ENCODE measurements at regions not wholly inside any gene's neighbourhood (a gene's known extent, or its start where the extent isn't known, plus 50 kb on each side); places are given as distances from the start of the nearest gene placed in this dataset.
A peak's percentile ranks its signal among the peaks of the same experiment; 100 is the strongest.

DNA sequence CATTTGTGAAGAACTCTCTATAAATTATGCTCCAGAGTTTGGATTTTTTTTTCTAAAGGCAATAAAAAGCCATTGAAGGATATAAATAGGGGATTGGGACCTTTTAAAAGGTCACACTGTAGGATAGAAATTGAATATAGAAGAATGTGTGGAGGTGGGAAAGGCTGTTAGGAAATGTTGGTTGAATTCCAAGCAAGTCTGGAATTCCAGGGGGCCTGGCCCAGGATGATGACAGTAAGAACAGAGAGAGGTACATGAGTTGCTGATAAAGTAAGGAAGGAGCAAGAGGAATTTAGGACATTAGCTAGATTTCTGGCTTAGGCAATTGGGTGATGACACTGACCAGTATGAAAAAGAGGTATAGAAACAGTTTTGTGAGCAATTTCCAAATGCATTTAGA is 95.4 kb upstream of the USP38 start:
- no peak for TF ChIP-seq CEBPB (IDR thresholded peaks at IDR 0.05)
- TF ChIP-seq TEAD4 (IDR thresholded peaks at IDR 0.05), result peak; percentile 69

DNA sequence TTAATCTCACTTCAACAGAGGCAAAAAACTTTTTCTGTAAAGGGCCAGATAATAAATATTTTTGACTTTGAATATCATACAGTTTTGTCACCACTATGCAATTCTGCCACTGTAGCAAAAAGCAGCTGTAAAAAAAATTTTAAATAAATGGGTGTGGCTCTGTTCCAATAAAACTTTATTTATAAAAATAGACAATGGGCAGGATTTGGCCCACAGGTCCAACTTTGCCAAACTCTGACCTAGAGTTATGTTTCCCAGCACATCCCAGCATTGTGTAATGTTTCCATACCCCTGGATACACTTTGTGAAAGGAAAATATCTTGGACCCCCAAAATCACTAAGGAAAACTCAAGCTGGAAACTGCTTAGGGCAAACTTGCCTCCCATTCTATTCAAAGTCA is 94.9 kb upstream of the USP38 start:
- TF ChIP-seq ZBTB7A (IDR thresholded peaks at IDR 0.05; ENCODE audit: low read depth), result no peak
- no peak for TF ChIP-seq RAD21 (IDR thresholded peaks at IDR 0.05; ENCODE audit: low read depth)
- no peak for TF ChIP-seq TAF1 (IDR thresholded peaks at IDR 0.05; ENCODE audit: low read depth)
- TF ChIP-seq, protein P1, sequence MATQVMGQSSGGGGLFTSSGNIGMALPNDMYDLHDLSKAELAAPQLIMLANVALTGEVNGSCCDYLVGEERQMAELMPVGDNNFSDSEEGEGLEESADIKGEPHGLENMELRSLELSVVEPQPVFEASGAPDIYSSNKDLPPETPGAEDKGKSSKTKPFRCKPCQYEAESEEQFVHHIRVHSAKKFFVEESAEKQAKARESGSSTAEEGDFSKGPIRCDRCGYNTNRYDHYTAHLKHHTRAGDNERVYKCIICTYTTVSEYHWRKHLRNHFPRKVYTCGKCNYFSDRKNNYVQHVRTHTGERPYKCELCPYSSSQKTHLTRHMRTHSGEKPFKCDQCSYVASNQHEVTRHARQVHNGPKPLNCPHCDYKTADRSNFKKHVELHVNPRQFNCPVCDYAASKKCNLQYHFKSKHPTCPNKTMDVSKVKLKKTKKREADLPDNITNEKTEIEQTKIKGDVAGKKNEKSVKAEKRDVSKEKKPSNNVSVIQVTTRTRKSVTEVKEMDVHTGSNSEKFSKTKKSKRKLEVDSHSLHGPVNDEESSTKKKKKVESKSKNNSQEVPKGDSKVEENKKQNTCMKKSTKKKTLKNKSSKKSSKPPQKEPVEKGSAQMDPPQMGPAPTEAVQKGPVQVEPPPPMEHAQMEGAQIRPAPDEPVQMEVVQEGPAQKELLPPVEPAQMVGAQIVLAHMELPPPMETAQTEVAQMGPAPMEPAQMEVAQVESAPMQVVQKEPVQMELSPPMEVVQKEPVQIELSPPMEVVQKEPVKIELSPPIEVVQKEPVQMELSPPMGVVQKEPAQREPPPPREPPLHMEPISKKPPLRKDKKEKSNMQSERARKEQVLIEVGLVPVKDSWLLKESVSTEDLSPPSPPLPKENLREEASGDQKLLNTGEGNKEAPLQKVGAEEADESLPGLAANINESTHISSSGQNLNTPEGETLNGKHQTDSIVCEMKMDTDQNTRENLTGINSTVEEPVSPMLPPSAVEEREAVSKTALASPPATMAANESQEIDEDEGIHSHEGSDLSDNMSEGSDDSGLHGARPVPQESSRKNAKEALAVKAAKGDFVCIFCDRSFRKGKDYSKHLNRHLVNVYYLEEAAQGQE (IDR thresholded peaks at IDR 0.05; ENCODE audit: low read depth), result no peak
- TF ChIP-seq FOXM1 (IDR thresholded peaks at IDR 0.05; ENCODE audit: borderline replicate concordance, low read depth), result no peak
- no peak for TF ChIP-seq CREB1 (IDR thresholded peaks at IDR 0.05; ENCODE audit: low read depth)
- no peak for TF ChIP-seq EP300 (IDR thresholded peaks at IDR 0.05; ENCODE audit: borderline replicate concordance)
- TF ChIP-seq, protein P2, sequence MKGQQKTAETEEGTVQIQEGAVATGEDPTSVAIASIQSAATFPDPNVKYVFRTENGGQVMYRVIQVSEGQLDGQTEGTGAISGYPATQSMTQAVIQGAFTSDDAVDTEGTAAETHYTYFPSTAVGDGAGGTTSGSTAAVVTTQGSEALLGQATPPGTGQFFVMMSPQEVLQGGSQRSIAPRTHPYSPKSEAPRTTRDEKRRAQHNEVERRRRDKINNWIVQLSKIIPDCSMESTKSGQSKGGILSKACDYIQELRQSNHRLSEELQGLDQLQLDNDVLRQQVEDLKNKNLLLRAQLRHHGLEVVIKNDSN (IDR thresholded peaks at IDR 0.05), result no peak
- no peak for TF ChIP-seq CEBPB (IDR thresholded peaks at IDR 0.05)
- no peak for TF ChIP-seq NFIC (IDR thresholded peaks at IDR 0.05)
- no peak for TF ChIP-seq YY1 (IDR thresholded peaks at IDR 0.05; ENCODE audit: low read depth)
- TF ChIP-seq EGR1 (IDR thresholded peaks at IDR 0.05), result no peak
- TF ChIP-seq, protein P3, sequence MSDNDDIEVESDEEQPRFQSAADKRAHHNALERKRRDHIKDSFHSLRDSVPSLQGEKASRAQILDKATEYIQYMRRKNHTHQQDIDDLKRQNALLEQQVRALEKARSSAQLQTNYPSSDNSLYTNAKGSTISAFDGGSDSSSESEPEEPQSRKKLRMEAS (IDR thresholded peaks at IDR 0.05), result no peak
- TF ChIP-seq TEAD4 (IDR thresholded peaks at IDR 0.05), result no peak
- no peak for TF ChIP-seq TCF12 (IDR thresholded peaks at IDR 0.05; ENCODE audit: low read depth)

DNA sequence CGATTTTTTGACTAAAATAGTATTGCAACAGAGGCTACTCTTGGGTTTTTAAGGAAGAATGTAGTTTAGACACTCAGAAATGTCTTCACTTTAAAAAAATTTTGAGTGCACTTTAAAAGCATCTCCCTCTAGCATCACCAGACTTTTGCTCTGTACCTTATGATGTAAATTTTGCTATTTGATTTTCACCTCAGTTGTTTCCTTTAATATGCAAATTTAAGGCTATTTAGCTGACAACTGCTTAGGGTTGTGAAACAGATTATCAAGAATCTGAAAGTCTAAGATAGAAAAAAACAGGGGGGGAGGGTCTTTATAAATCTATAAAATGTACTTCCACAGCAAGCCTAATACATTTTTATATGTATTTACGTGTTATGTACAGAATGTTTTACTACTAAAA is 92.9 kb upstream of the USP38 start:
- no peak for TF ChIP-seq RAD21 (IDR thresholded peaks at IDR 0.05; ENCODE audit: low read depth)
- TF ChIP-seq TAF1 (IDR thresholded peaks at IDR 0.05; ENCODE audit: low read depth), result no peak
- TF ChIP-seq, protein P2 (IDR thresholded peaks at IDR 0.05), result no peak
- TF ChIP-seq, protein P3 (IDR thresholded peaks at IDR 0.05), result no peak

DNA sequence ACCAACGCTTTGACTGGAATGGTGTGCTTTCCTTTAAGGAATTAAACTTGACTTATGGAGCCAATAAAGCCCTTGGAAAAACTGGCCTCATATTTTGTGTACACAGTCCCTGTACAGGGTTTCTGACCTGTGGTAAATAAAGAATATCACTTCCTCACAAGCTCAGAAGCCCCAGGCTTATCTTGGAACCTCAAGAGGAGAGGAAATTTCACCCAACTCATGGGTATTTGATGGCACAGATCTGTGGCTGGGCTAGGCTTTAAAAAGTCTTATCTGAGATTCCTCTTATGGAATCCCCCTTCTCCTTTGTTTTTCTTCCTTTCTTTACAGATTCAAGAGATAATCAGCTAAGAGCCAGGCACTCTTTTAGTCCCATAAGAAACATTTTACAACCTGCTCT is 89.3 kb upstream of the USP38 start:
- TF ChIP-seq TAF1 (IDR thresholded peaks at IDR 0.05; ENCODE audit: low read depth) (no peak), EGR1 (IDR thresholded peaks at IDR 0.05) (no peak), TCF12 (IDR thresholded peaks at IDR 0.05; ENCODE audit: low read depth) (no peak), EP300 (IDR thresholded peaks at IDR 0.05; ENCODE audit: borderline replicate concordance) (no peak), FOXM1 (IDR thresholded peaks at IDR 0.05; ENCODE audit: borderline replicate concordance, low read depth) (no peak), YY1 (IDR thresholded peaks at IDR 0.05; ENCODE audit: low read depth) (no peak), TEAD4 (IDR thresholded peaks at IDR 0.05) (no peak), RAD21 (IDR thresholded peaks at IDR 0.05; ENCODE audit: low read depth) (no peak), CEBPB (IDR thresholded peaks at IDR 0.05) (no peak), NFIC (IDR thresholded peaks at IDR 0.05) (no peak), CREB1 (IDR thresholded peaks at IDR 0.05; ENCODE audit: low read depth) (no peak), ZBTB7A (IDR thresholded peaks at IDR 0.05; ENCODE audit: low read depth) (no peak)
- TF ChIP-seq, protein P2 (IDR thresholded peaks at IDR 0.05), result no peak
- TF ChIP-seq, protein P3 (IDR thresholded peaks at IDR 0.05), result no peak
- TF ChIP-seq, protein P1 (IDR thresholded peaks at IDR 0.05; ENCODE audit: low read depth), result no peak

DNA sequence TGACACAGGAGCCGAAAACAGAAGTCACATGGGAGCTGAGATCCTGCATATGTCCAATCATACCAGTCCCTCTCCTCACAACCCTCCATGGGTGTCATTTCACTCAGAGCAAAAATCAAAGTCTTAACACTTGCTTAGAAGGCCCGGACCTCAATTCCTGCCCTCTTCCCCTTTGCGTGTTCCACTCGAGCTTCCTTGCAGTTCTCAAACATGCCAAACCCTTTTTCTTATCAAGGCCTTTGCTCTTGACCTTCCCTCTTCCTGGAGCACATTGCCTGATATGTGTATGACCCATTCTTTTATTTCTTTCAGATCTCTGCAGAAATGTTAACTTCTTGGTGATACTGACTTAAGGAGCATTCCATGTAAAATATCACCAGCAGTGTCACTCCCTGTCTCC is 87.0 kb upstream of the USP38 start:
- TF ChIP-seq, protein P2 (IDR thresholded peaks at IDR 0.05), result no peak
- no peak for TF ChIP-seq EP300 (IDR thresholded peaks at IDR 0.05; ENCODE audit: borderline replicate concordance)
- no peak for TF ChIP-seq CREB1 (IDR thresholded peaks at IDR 0.05; ENCODE audit: low read depth)
- TF ChIP-seq TEAD4 (IDR thresholded peaks at IDR 0.05), result no peak
- no peak for TF ChIP-seq NFIC (IDR thresholded peaks at IDR 0.05)
- TF ChIP-seq, protein P1 (IDR thresholded peaks at IDR 0.05; ENCODE audit: low read depth), result no peak
- TF ChIP-seq EGR1 (IDR thresholded peaks at IDR 0.05), result no peak
- TF ChIP-seq TAF1 (IDR thresholded peaks at IDR 0.05; ENCODE audit: low read depth), result no peak
- no peak for TF ChIP-seq ZBTB7A (IDR thresholded peaks at IDR 0.05; ENCODE audit: low read depth)
- TF ChIP-seq FOXM1 (IDR thresholded peaks at IDR 0.05; ENCODE audit: borderline replicate concordance, low read depth), result no peak
